Stimulated activated CD8-positive, alpha-beta memory T cell treated with anti-CD3 and anti-CD28 coated beads, Interleukin-2, amount 100 ng/mL, for 48 hours (primary cell): ENCODE measurements at regions not wholly inside any gene's neighbourhood (a gene's known extent, or its start where the extent isn't known, plus 50 kb on each side); places are given as distances from the start of the nearest gene placed in this dataset.
"Not testable (repeated sequence)": the region's sequence is repeated elsewhere in the genome, so short reads cannot be mapped to it uniquely, and the experiment has no call there.

Experiments used
- DNase-seq, 2 donors: peaks; one replicate each; pipeline ENCODE4 v3.0.0-alpha.2; 2020; ENCODE audit warnings: low read depth in 2 of 2

DNA sequence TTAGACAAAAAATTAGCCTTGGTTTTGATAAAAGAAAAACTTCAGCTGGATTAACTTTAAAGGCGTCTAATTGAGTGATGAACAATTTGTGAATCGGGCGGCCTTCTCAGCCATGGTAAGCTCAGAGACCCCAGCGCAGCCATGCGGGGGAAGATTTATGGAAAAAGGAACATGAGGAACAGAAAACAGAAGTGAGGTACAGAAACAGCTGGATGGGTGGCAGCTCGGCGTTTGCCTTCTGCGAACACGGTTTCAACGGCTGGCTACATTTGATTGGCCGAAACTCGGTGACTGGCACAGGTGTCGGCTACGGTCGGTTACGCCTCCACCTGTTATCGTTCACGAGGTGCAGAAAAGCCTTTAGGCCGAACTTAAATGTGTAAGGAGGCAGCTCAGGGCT is 401.4 kb upstream of the FAT1 start:
- DNase-seq, result no peak

DNA sequence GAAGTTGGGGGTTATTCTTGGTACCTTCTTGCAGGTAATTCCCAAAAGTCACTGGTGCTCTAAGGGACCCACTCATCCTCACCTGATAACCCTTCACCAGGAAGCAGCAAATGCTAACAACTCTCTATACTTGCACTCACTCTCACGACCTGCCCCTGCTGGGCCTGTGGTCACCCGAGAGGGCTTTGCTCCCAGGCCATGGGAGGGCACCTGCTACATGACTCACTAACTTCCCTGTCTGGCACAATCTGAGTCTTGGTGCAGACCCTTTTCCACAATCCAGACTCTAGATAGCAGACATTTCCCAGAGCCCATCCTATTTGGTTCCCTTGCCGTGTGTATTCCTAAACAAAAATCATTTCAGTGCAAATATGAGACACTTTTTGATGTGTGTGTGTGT is 403.8 kb upstream of the FAT1 start:
- no peak for DNase-seq

- no peak for DNase-seq
These were observed 404.6 kb upstream of the FAT1 start for GRCh38 chr4:187128222-187128621.

DNA sequence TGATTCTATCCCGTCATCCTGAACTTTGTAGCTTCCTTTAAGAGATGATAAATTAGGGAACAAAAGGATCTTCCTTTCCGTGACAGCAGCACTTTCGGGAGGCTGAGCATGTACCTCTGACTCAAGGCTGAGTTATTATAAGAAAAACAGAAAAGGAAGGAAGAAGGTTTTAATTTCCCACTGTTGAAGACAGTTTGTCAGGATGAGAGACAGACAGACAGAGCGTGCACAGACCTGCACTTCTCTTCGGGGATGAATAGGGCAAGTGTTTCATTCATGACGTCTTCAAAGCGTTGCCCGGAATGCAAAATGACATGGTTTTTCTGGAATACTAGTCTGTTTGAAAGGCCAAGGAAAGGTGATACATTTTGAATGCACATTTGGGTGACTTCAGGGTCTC is 405.3 kb upstream of the FAT1 start:
- no peak for DNase-seq

DNA sequence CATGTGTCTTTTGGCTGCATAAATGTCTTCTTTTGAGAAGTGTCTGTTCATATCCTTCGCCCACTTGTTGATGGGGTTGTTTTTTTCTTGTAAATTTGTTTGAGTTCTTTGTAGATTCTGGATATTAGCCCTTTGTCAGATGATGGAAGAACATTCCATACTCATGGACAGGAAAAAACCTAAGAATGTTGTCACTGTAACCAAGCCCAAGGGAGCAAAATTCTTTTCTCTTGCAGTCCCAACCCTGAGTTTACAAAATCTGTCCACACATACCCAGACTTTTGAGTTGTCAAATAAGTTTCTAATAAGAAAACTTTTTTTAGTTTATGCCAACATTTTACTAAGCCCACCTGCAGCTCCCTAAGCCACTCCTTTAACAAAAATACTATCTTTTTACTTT is 408.2 kb upstream of the FAT1 start:
- not testable (repeated sequence) for DNase-seq

DNA sequence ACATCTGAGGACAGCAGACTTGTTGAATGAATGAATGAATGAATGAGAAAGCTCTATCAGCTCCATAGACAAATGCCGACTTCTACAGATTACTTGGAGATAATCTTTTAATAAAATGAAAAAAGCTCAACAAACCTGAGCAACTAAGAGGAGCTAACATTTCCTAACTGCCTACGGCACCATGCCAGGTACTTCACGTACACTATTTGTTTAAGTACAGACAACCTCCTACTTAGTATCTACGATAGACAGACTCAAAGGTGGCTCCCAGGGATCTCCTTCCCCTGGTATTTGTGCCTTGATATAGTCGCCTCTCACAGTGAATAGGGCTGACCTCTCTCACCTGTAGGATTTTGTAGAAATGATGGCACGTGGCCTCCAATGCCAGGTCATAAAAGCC is 412.2 kb upstream of the FAT1 start:
- no peak for DNase-seq

- DNase-seq, result no peak
These were observed 415.5 kb upstream of the FAT1 start for GRCh38 chr4:187139141-187139540.

- DNase-seq, result no peak
These were observed 417.4 kb upstream of the FAT1 start for GRCh38 chr4:187141101-187141500.

- no peak for DNase-seq
These were observed 425.7 kb upstream of the FAT1 start for GRCh38 chr4:187149229-187149945.

GRCh38 chr4:187157380-187157958 is 433.8 kb upstream of the FAT1 start:
- no peak for DNase-seq

DNA sequence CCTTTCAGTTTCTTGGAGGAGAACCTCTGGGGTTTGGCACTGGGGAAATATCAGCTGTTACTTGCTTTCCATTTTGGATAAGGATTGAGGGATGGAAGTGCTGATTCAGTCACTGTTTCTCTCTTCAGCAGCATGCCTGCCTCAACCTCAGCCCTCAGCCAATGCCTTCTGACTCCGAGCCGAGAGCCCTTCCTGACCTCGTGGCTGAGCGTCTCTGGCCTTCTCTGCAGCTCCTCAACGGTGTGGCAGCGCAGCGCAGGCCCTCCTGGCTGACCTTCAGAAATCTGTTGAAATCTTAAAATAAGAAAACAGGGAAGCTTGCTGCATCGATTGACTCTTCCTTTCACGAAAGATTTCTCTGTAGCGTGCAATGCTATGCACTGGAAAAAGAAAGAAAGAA is 434.3 kb upstream of the FAT1 start:
- DNase-seq, result no peak

DNA sequence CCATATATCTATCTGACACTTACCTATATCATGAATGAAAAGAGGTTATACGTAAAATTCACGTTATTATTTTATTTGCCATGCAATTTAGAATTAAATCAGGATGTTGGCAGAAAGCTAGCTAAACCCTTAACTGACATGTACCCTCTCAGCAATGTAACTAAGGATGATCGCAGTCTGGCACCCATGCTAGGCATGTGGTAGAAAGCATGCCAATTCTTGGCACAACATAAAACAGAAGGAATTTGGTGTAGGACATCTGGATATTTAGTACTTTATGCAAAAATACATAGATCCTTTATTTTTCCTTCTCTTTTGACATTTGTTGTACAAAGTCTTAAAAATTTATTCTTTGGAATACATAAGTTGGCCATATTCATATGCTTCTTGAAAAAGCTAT is 436.8 kb upstream of the FAT1 start:
- DNase-seq, result no peak

GRCh38 chr4:187166886-187167512 is 443.3 kb upstream of the FAT1 start:
- DNase-seq, result no peak

DNA sequence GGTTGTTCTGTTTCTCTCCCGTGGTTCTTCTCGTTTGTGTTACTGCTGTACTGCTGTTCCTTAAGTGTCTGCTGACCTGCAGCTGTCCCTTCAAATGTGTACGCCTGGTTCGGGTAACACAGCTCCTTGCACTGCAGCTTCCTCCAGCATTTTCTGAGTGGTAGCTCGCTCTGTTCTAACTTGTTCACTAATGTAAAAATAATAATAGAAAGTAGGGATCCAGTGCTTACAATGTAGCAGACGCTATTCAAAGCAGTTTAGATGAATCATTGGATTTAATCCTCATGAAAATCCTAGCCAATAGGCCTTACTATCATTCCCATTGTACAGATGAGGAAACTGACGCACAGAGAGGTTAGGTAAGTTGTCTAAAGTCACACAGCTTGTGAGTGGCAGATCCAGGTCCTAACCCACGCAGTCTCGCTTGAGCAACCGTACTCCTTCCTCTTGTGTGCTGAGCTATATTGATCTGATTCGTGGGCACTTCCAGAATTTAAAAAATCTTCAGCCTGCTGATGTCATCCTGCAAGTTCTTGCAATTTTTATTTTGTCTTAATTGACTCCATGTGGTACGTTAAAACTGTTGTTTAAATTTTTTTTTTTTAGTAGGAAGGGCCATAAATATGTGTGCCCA is 448.2 kb upstream of the FAT1 start:
- DNase-seq, result no peak

DNA sequence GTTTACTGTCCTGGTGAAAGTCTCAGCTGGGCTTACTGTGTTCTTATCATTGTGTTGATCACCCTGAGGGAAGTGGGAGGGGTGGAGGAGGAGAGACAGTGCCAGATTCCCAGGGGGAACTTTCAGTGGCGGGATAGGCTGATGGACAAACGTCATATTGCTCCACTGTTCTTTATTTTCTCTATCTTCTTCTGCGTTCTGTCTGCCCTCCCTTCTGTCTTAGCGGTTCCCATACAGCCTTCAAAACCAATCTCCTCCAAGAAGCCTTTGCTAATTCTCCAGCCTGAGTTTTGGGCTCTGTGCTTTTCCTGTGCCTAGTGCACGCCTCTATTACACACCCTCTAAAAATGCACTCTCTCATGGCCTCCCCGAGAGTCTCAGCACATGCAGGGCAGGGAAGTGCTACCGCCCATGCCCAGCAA is 448.7 kb upstream of the FAT1 start:
- no peak for DNase-seq

GRCh38 chr4:187174749-187175148 is 451.1 kb upstream of the FAT1 start:
- DNase-seq, result no peak

DNA sequence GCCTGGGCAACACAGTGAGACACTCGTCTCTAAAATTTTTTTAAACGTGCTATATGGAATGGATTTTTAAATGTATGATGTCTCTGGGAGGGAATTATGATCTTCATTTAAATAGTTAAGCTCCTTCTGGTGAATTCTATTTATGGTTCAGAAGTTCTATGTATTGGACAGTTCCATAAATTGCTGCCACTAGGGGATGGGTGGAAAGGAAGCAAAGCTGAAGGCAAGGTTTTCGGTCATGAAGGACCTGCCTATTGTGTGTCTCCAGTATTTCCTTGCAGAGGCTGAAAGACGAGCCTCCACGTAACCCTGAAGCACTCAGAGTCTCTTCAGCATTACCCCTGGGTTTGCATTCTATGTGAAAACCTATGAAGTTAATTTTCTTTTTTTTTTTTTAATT is 451.5 kb upstream of the FAT1 start:
- DNase-seq, result no peak

- DNase-seq, result no peak
These were observed 452.7 kb upstream of the FAT1 start for GRCh38 chr4:187176261-187176910.

- DNase-seq, result no peak
These were observed 454.4 kb upstream of the FAT1 start for GRCh38 chr4:187178084-187178483.

DNA sequence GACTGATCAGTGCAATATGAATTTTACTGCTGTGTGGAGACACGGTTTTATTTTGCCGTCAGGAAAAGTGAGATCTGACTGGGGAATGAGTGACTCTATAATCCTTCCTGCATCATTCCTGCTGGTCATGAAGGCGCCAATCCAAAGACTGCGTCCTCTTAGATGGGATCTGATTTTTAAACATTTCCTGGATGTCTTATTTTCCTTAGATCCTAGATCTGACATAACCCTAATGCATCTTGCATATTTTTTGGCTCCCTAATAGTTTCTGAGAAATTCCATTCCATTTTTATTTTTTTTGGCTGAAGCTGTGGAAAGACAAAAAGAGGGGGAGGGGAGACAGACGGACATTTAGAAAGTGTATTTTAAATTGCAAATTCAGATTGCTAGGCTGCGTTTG is 454.9 kb upstream of the FAT1 start:
- DNase-seq, result no peak

- no peak for DNase-seq
These were observed 455.7 kb upstream of the FAT1 start for GRCh38 chr4:187179086-187180058.
